Esophagus squamous epithelium (tissue), 5 donors: ENCODE measurements at regions not wholly inside any gene's neighbourhood (a gene's known extent, or its start where the extent isn't known, plus 50 kb on each side); places are given as distances from the start of the nearest gene placed in this dataset.
"Not testable (repeated sequence)": the region's sequence is repeated elsewhere in the genome, so short reads cannot be mapped to it uniquely, and the experiment has no call there.

Source experiments
- DNase-seq: peaks from one replicate; lab custom pipeline; 2025; lab: John Stamatoyannopoulos, UW
- H3K27ac ChIP-seq, 4 donors: fragments of 200-600 bp; sonication (generic); one replicate each; pipeline ENCODE4 v1.5.1; 2016 to 2019; ENCODE audit warnings: mild to moderate bottlenecking in 1 of 4
- H3K27me3 ChIP-seq, 4 donors: fragments of 200-600 bp; sonication (generic); 1 replicate in 3 of 4; 2 replicates in 1 of 4; pipeline versions ENCODE4 v1.5.1 to v1.6.0; 2017 to 2021; ENCODE audit warnings: antibody characterized with exemption in 1 of 4
- H3K36me3 ChIP-seq, 3 donors: fragments of 200-600 bp; sonication (generic); one replicate each; pipeline ENCODE4 v1.5.1; 2016 to 2019
- H3K4me1 ChIP-seq, 3 donors: fragments of 200-600 bp; sonication (generic); one replicate each; pipeline ENCODE4 v1.5.1; 2017 to 2019
- H3K4me3 ChIP-seq, 4 donors: fragments of 200-600 bp; sonication (generic); 1 replicate in 3 of 4; 2 replicates in 1 of 4; pipeline ENCODE4 v1.5.1; 2016 to 2019; ENCODE audit warnings: mild to moderate bottlenecking in 2 of 4, moderate library complexity in 1 of 4
- H3K9me3 ChIP-seq, 3 donors: fragments of 200-600 bp; sonication (generic); one replicate each; pipeline ENCODE4 v1.5.1; 2016 to 2019
- CTCF ChIP-seq, 6 experiments: fragments of 450-650 bp in 4 of 6; fragments of 200-600 bp in 2 of 6; sonication (generic) in 2 of 6; IDR thresholded peaks; one replicate each; pipeline ENCODE4 v1.5.1; 2016 to 2019; ENCODE audit warnings: antibody characterized with exemption in 6 of 6, mild to moderate bottlenecking in 4 of 6, moderate library complexity in 4 of 6
- POLR2A ChIP-seq, 4 donors: fragments of 450-650 bp; IDR thresholded peaks; one replicate each; pipeline ENCODE4 v1.6.1; 2017; ENCODE audit warnings: antibody characterized with exemption in 4 of 4, mild to moderate bottlenecking in 4 of 4, moderate library complexity in 3 of 4
- WGBS, 2 donors: methylation state at CpG; one replicate each; pipeline ENCODE4 v1.1.5; 2018; 5-methylcytosine and 5-hydroxymethylcytosine counted together
- intact Hi-C: fragments of 100-400 bp; cut with DNase I; formaldehyde crosslinking; loops from one replicate; pipeline ENCODE4 v1.15.0; 2022
- donor health status: DM: yes; HTN: yes; CAD: no.

- no peaks in the 10 kb centered on the region for H3K9me3 ChIP-seq
- WGBS, 2 donors: 3 to 12% methylated on average over 1 of the region's 1 CpG
- no peak for TF ChIP-seq POLR2A (IDR thresholded peaks at IDR 0.05)
- no peak for TF ChIP-seq CTCF (IDR thresholded peaks at IDR 0.05)
- H3K27ac ChIP-seq: no peak overlapping the region
- H3K36me3 ChIP-seq: no peaks in the 10 kb centered on the region
- H3K4me3 ChIP-seq: no peak overlapping the region
- H3K27me3 ChIP-seq: no peaks in the 10 kb centered on the region
- no peaks in the 10 kb centered on the region for H3K4me1 ChIP-seq
- DNase-seq: no peak
- intact Hi-C loops: no loop called here
Measured at GRCh38 chr12:86950043-86950442, 693.9 kb upstream of the MGAT4C start.

GRCh38 chr12:86948851-86949250 is 692.7 kb upstream of the MGAT4C start:
- 80 to 83% methylated on average over 1 of the region's 1 CpG for whole genome bisulfite sequencing, 2 donors

GRCh38 chr12:86945685-86946196 is 689.5 kb upstream of the MGAT4C start:
- TF ChIP-seq POLR2A (IDR thresholded peaks at IDR 0.05): no peak
- TF ChIP-seq CTCF (IDR thresholded peaks at IDR 0.05): no peak
- no peaks in the 10 kb centered on the region for H3K4me1 ChIP-seq
- intact Hi-C loops: no loop called here
- H3K27me3 ChIP-seq: no peaks in the 10 kb centered on the region
- H3K9me3 ChIP-seq: no peaks in the 10 kb centered on the region
- WGBS, 2 donors: 48 to 59% methylated on average over 1 of the region's 1 CpG
- no peak overlapping the region for H3K27ac ChIP-seq
- no peaks in the 10 kb centered on the region for H3K36me3 ChIP-seq
- H3K4me3 ChIP-seq: no peak overlapping the region
- no peak for DNase-seq

More at GRCh38 chr12:86948851-86949250, 692.7 kb upstream of the MGAT4C start:
- no peaks in the 10 kb centered on the region for H3K27me3 ChIP-seq
- DNase-seq: no peak
- intact Hi-C loops: no loop called here
- no peaks in the 10 kb centered on the region for H3K4me1 ChIP-seq
- no peaks in the 10 kb centered on the region for H3K9me3 ChIP-seq
- H3K36me3 ChIP-seq: no peaks in the 10 kb centered on the region
- H3K27ac ChIP-seq: no peak overlapping the region
- H3K4me3 ChIP-seq: no peak overlapping the region
- TF ChIP-seq CTCF (IDR thresholded peaks at IDR 0.05) (no peak), POLR2A (IDR thresholded peaks at IDR 0.05) (no peak)

- H3K4me3 ChIP-seq, H3K36me3 ChIP-seq, H3K9me3 ChIP-seq, H3K4me1 ChIP-seq, H3K27ac ChIP-seq, DNase-seq, H3K27me3 ChIP-seq, intact Hi-C loops: not testable (repeated sequence)
- WGBS, 2 donors: 73 to 79% methylated on average over 3 of the region's 3 CpGs
Measured at GRCh38 chr12:86944197-86944819, 688.1 kb upstream of the MGAT4C start.

GRCh38 chr12:86931714-86932113 is 675.5 kb upstream of the MGAT4C start:
- no peak for DNase-seq
- Histone ChIP-seq H3K27me3 (no peaks in the 10 kb centered on the region), H3K36me3 (no peaks in the 10 kb centered on the region), H3K27ac (no peak overlapping the region), H3K9me3 (no peaks in the 10 kb centered on the region), H3K4me3 (no peak overlapping the region), H3K4me1 (no peaks in the 10 kb centered on the region)
- intact Hi-C loops: no loop called here
- TF ChIP-seq POLR2A (IDR thresholded peaks at IDR 0.05) (no peak), CTCF (IDR thresholded peaks at IDR 0.05) (no peak)

GRCh38 chr12:86929962-86930361 is 673.8 kb upstream of the MGAT4C start:
- no peaks in the 10 kb centered on the region for H3K27me3 ChIP-seq
- 79 to 84% methylated on average over 2 of the region's 2 CpGs for WGBS, 2 donors
- no peaks in the 10 kb centered on the region for H3K4me1 ChIP-seq
- H3K4me3 ChIP-seq: no peak overlapping the region
- H3K27ac ChIP-seq: no peak overlapping the region
- H3K36me3 ChIP-seq: no peaks in the 10 kb centered on the region
- intact Hi-C loops: no loop called here
- DNase-seq: no peak
- TF ChIP-seq POLR2A (IDR thresholded peaks at IDR 0.05): no peak
- TF ChIP-seq CTCF (IDR thresholded peaks at IDR 0.05): no peak
- H3K9me3 ChIP-seq: no peaks in the 10 kb centered on the region
